ENCODE measurements at regions not wholly inside any gene's neighbourhood (a gene's known extent, or its start where the extent isn't known, plus 50 kb on each side); places are given as distances from the start of the nearest gene placed in this dataset.

DNA sequence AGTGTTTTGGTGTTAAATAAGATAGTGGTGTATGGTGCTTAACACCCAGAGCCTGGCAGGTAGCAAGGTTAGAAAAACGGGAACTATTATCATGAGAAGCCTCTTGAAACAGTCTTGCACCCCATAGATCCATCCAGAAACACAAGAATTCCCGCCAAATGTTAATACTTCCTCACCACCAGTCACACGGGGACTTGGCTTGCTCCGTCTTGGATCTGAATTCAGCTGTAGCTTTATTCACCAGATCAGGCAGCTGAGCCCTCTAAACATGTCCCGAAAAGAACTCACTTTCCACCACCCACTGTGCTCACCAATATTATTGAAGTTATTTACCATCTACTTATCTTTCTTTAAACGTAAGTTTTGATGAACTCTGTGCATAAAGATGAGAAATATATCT lies 101.6 kb upstream of the PTPN3 start:
- 21% methylated on average over 6 of the region's 6 CpGs for WGBS (ENCODE audit: insufficient coverage, insufficient replicate concordance, low lambda C conversion rate, missing lambda C conversion rate)
- Histone ChIP-seq H3K27me3 (replicated peaks in 1 of 2; ENCODE audit: control insufficient read depth in 2 of 2, insufficient read depth in 2 of 2, low read length in 1 of 2) (no peaks in the 10 kb centered on the region; a peak in 1 of 4 replicates), H2AFZ (ENCODE audit: control insufficient read depth, low read depth, low read length) (no peak overlapping the region), H3K36me3 (ENCODE audit: control insufficient read depth in 2 of 2, insufficient read depth in 2 of 2, low read length in 1 of 2) (no peaks in the 10 kb centered on the region), H4K20me1 (ENCODE audit: control insufficient read depth, insufficient read depth) (no peaks in the 10 kb centered on the region), H3K4me3 (no peak overlapping the region), H3K79me2 (ENCODE audit: control insufficient read depth, insufficient read depth, low read length) (no peaks in the 10 kb centered on the region), H3K9me3 (replicated peaks; ENCODE audit: control insufficient read depth, insufficient read depth, low read length) (no peaks in the 10 kb centered on the region; the same call in 2 of the 3 replicates), H3K27ac (ENCODE audit: control insufficient read depth, insufficient read depth) (no peak overlapping the region), H3K4me1 (ENCODE audit: control insufficient read depth, insufficient read depth, low read length) (no peaks in the 10 kb centered on the region), H3K9ac (ENCODE audit: control insufficient read depth, insufficient read depth, low read length) (no peak overlapping the region), H3K4me2 (ENCODE audit: control insufficient read depth, insufficient read depth) (no peak overlapping the region)
- ATAC-seq: no peak
- no peak for FAIRE-seq
- TF ChIP-seq, protein P1, sequence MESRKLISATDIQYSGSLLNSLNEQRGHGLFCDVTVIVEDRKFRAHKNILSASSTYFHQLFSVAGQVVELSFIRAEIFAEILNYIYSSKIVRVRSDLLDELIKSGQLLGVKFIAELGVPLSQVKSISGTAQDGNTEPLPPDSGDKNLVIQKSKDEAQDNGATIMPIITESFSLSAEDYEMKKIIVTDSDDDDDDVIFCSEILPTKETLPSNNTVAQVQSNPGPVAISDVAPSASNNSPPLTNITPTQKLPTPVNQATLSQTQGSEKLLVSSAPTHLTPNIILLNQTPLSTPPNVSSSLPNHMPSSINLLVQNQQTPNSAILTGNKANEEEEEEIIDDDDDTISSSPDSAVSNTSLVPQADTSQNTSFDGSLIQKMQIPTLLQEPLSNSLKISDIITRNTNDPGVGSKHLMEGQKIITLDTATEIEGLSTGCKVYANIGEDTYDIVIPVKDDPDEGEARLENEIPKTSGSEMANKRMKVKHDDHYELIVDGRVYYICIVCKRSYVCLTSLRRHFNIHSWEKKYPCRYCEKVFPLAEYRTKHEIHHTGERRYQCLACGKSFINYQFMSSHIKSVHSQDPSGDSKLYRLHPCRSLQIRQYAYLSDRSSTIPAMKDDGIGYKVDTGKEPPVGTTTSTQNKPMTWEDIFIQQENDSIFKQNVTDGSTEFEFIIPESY (IDR thresholded peaks at IDR 0.05): no peak
- TF ChIP-seq POU2F2 (IDR thresholded peaks at IDR 0.05; ENCODE audit: borderline replicate concordance, low read depth, low read length): no peak
- TF ChIP-seq ZSCAN29 (IDR thresholded peaks at IDR 0.05): no peak
- TF ChIP-seq ZNF384 (IDR thresholded peaks at IDR 0.05; ENCODE audit: borderline replicate concordance, low read depth, low read length): no peak
- TF ChIP-seq TCF7 (IDR thresholded peaks at IDR 0.05; ENCODE audit: borderline replicate concordance): no peak
- TF ChIP-seq NRF1 (conservative IDR thresholded peaks at IDR 0.05; ENCODE audit: low read depth, low read length): no peak
- no peak for TF ChIP-seq SP1 (IDR thresholded peaks at IDR 0.05; ENCODE audit: low read depth, low read length)
- no peak for TF ChIP-seq FOS (IDR thresholded peaks at IDR 0.05; ENCODE audit: borderline replicate concordance, extremely low read depth, insufficient read length)
- TF ChIP-seq CREB1 (IDR thresholded peaks at IDR 0.05; ENCODE audit: low read depth): no peak
- CTCF ChIA-PET: no interaction called here
- BruUV-seq (replicated peaks): no TSS peak
- SMC1A ChIA-PET (ENCODE audit: uncharacterized antibody, unreplicated experiment): no interaction called here
- intact Hi-C loops (cut with micrococcal nuclease; ENCODE audit: unreplicated experiment) (no loop called here), in situ Hi-C loops (cut with MboI) (loop anchor here (25.0 kb wide), 1 partner anchor 213 kb away; no protein-coding TSS in a partner anchor)
- no peak for DNase-seq (ENCODE audit: low read depth, low spot score)
- POLR2A ChIA-PET: no interaction called here
- RAD21 ChIA-PET (ENCODE audit: unreplicated experiment): no interaction called here
